ENCODE measurements at regions not wholly inside any gene's neighbourhood (a gene's known extent, or its start where the extent isn't known, plus 50 kb on each side); places are given as distances from the start of the nearest gene placed in this dataset.

DNA sequence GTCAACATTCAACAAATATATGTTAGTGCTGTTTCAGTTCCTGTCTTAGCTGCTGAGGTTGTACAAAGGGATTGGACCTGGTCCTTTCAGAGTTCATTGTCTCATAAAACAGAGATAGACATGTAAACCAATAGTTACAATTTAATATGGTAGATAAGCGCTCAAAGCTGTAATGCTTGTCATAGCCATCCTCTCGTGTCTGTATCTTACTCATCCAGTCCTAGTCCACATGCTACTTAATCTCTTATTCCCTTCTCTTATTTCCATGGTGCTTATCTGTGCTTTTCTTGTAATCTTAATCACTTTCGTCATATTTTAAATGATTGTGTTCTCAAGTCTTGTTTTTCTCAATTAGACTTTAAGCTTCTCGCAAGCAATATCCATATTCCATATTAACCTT lies 185.2 kb upstream of the OBI1 start:
- Histone ChIP-seq H3K4me1 (no peaks in the 10 kb centered on the region), H3K4me3 (no peak overlapping the region), H3K9me3 (no peaks in the 10 kb centered on the region), H3K27ac (no peak overlapping the region), H3K27me3 (no peaks in the 10 kb centered on the region), H3K36me3 (no peaks in the 10 kb centered on the region)
- WGBS, 2 donors = 67 to 77% methylated on average over 4 of the region's 4 CpGs
- no peak for ATAC-seq
- no peak for TF ChIP-seq CTCF (IDR thresholded peaks at IDR 0.05)
- intact Hi-C loops (cut with DNase I) = no loop called here
- no peak for DNase-seq

DNA sequence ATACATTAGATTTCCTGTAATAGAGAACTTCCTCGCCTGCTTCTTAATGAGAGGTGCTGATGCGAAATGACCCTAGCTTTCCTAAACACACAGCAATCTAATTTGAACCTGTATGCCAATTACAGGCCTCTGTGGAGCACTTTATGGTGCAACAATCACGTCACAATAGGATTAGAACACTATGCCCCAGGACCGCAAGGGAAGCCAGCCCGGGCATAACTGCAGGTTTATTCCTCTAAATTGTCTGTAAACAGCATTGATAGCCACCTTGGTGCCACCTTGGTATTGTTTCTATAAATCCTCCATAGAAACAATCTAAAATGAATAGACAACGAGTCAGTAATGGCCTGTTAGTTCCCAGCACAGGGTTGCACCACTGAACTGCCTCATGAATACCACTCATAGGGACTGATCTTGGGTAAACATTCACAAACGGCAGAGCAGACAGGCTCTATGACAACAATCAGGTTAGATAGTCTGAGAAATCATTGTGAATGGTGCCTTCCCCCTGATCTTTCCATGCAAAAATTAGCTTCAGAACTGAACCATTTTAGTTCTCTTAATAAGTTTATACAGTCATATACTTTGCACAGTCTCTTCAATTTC lies 182.5 kb upstream of the OBI1 start:
- H3K4me3 ChIP-seq = no peak overlapping the region
- intact Hi-C loops (cut with DNase I) = no loop called here
- no peaks in the 10 kb centered on the region for H3K36me3 ChIP-seq
- ATAC-seq = no peak
- WGBS, 2 donors = 61 to 66% methylated on average over 7 of the region's 7 CpGs
- no peaks in the 10 kb centered on the region for H3K27me3 ChIP-seq
- no peaks in the 10 kb centered on the region for H3K9me3 ChIP-seq
- H3K27ac ChIP-seq = no peak overlapping the region
- H3K4me1 ChIP-seq = no peaks in the 10 kb centered on the region
- DNase-seq = no peak
- no peak for TF ChIP-seq CTCF (IDR thresholded peaks at IDR 0.05)

- no peak for TF ChIP-seq CTCF (IDR thresholded peaks at IDR 0.05)
- H3K27ac ChIP-seq = no peak overlapping the region
- no peaks in the 10 kb centered on the region for H3K4me1 ChIP-seq
- H3K9me3 ChIP-seq = no peaks in the 10 kb centered on the region
- intact Hi-C loops (cut with DNase I) = no loop called here
- no peak overlapping the region for H3K4me3 ChIP-seq
- H3K27me3 ChIP-seq = peaks cover 0 to 1% (median 0%) of the 10 kb centered on the region in 7 donors
- WGBS, 2 donors = 58 to 62% methylated on average over 3 of the region's 3 CpGs
- DNase-seq (no peak), ATAC-seq (no peak)
- no peaks in the 10 kb centered on the region for H3K36me3 ChIP-seq
Observed at GRCh38 chr13:78836238-78836784, 177.4 kb upstream of the OBI1 start.

DNA sequence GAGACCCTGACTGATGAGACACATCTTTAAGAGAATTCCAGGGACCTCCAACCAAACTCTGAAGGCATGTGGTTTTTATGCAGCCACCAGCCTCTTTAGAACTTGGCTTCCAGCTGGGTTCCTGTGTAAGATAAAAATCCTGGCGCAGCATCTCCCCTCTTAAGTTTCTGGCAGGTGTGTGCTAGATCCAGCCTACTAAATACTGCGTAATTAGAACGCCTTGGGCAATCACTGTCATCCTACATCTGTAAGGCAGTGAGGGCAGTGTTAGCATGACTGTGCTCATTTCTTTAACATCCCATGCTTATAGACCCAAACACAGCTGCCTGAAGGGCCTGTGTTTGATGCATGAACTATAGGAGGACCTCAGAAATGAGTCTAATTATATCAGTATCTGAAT lies 173.5 kb upstream of the OBI1 start:
- Histone ChIP-seq H3K9me3 (no peaks in the 10 kb centered on the region), H3K36me3 (no peaks in the 10 kb centered on the region), H3K27ac (no peak overlapping the region), H3K4me3 (no peak overlapping the region), H3K4me1 (no peaks in the 10 kb centered on the region), H3K27me3 (peaks cover 0 to 11% (median 0%) of the 10 kb centered on the region in 7 donors)
- DNase-seq = no peak
- intact Hi-C loops (cut with DNase I) = no loop called here
- no peak for ATAC-seq
- TF ChIP-seq CTCF (IDR thresholded peaks at IDR 0.05) = no peak
- WGBS, 2 donors = 68 to 81% methylated on average over 3 of the region's 3 CpGs
